NCI-H2107 treated with DMSO at 0.1 percent for 48 hours (cell line): ENCODE measurements at regions not wholly inside any gene's neighbourhood (a gene's known extent, or its start where the extent isn't known, plus 50 kb on each side); places are given as distances from the start of the nearest gene placed in this dataset.

ENCODE experiments used
- DNase-seq: peaks from one replicate; lab custom pipeline; 2025; ENCODE audit not compliant: unreplicated experiment; lab: John Stamatoyannopoulos, UW

DNA sequence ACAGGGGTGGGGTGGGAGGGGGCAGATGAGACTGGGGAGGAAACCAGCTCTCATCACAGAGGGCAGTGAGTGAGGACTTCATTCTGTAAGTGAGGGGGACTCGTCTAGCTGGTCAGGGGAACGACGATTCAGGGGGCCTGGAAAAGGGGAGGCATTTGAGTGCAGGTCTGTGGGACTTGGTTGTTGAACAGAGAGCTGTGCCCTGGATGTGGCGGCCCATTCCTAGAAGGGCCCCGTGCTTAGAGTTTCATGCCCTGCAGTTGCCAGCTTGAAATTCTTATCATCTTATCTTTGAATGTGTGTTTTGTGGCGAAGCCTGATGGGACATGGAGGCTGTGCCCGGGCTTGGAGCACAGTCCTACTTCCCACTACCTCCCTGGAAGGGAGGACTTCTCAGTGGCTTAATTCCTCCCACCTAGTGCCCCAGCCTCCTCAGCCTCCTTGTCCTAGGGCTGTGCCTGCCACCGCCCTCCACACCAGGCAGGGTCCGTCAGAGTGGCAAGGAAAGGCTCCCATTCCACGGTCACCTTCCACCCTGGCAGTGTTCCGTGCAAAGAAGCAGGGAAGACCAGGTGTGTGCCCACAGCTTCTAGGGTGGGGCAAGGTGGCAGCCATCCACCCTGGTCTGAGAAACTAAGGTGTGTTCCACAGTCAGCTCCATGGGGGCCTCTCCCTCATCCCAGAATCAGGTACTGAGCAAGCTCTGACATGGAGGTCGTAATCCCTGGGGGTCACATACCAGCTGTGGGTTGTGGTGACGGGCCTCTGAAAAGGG, 59.7 kb upstream of the LMO1 start:
- DNase-seq: no peak

DNA sequence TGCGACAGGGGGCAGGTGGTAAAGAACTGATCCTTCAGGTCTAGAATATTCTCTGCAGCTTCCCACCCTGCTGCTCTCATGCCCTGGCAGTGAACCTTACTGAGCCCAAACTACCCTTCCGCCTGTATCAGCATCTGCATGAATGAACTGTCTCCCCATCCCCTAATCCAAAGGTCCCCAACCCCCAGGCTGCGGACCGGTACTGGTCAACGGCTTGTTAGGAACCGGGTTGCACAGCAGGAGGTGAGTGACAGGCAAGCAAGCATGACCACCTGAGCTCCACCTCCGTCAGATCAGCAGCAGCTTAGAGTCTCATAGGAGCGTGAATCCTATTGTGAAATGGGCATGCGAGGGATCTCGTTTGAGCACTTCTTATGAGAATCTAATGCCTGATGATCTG, 58.2 kb upstream of the LMO1 start:
- DNase-seq: no peak

DNA sequence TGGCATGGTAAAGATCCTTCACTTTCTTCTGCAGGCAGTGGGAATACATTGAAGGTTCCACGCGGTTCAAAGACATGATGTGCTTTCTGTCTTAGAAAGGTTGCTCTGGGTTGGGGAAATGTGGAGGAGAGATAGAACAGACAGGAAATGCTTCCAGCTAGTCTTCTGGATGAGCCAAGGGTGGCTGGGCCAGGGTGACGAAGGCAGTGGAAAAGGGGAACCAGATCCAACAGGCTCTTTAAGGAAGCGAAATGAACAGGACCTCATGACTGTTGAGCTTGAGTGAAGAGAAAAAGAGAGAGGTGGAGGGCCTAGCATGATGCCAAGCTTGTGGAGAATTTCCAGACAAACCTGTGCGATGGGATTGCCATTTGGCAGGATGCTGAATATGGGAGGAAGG, 56.4 kb upstream of the LMO1 start:
- DNase-seq: no peak

DNA sequence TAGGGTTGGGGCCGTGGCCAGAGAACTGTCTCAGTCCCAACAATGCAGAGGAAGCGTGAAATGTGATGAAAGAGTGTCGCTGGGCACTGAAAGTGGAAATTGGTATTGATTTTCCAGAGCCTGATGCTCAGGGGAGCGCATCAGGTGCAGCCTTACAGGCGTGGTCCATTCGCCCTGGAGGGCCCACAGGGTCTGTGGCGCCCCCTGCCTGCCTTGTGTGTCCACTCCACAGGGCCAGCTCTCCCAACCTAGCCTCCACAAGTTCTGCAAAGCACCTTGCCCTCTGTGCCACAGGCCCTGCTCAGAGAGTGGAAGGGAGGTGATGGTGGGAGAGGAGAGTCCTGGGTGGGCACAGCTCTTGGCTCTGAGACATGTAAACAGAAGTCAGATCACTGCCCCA, 54.9 kb upstream of the LMO1 start:
- peak; percentile 6 for DNase-seq

DNA sequence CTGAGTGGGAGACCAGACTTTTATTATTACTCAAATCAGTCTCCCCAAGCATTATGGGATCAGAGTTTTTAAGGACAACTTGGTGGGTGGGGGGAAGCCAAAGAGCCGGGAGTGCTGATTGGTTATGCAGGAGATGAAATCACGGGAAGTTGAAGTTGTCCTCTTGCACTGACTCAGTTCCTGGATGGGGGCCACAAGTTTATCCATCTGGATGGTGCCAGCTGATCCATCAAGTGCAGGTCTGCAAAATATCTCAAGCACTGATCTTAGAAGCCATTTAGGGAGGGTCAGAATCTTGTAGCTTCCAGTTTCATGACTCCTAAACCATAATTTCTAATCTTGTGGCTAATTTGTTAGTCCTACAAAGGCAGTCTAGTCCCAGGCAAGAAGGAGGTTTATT, 53.5 kb upstream of the LMO1 start:
- no peak for DNase-seq

DNA sequence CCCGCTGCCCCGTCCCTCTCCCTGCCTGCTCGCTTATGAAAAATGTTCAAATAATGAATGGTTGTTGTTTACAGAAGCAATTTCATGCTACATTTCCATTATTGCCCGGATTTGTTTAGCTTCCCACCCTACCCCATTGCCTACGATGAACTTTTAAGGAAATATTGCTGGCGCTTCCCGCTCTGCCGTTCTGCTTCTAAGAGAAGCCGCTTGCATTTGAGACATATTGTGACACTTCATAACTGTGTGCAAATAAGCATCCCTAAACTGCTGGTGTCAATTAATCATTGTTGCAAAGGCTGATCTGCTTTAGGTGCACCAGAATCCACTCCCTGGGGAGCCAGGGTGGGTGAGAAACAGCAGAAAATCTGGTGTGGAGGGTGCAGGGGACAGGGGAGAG, 52.3 kb upstream of the LMO1 start:
- DNase-seq: no peak

DNA sequence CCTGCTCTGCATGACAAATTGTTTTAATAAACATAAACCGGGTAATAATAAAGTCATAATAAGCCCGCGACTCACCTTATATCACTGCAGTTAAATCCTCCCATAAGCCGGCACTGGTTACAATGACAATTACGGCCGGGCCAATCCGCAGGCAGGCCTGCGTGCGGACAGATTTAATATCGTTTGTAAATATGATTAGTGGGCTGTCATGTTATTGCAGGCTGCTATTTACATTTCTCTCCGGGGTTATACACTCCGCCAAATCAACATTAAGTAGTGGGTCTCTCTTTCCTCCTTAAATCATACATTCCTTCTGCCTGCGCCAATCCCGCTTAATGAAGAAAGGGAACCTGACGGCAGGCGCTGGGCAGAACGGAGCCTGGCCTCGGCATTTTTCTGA, 51.8 kb upstream of the LMO1 start:
- no peak for DNase-seq

DNA sequence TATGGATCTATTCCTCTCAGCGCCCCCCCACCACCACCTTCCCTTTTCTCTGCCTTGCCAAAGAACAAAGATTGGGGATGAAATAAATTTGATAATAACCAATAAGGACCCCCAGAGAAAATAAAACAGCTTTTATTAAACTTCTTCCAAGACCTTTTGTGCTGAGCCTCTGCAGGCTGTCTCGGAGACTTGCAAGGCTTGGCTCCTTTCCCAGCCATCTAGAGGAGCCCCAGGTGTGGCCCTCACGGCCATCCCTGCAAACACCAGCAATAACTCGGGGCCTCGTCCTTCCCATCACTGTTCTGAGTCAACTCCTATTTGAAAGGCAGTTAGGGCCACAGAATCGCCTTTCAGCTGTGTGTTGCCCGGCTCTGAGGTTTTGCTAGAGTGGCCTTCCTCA, 51.2 kb upstream of the LMO1 start:
- DNase-seq: peak; percentile 67

DNA sequence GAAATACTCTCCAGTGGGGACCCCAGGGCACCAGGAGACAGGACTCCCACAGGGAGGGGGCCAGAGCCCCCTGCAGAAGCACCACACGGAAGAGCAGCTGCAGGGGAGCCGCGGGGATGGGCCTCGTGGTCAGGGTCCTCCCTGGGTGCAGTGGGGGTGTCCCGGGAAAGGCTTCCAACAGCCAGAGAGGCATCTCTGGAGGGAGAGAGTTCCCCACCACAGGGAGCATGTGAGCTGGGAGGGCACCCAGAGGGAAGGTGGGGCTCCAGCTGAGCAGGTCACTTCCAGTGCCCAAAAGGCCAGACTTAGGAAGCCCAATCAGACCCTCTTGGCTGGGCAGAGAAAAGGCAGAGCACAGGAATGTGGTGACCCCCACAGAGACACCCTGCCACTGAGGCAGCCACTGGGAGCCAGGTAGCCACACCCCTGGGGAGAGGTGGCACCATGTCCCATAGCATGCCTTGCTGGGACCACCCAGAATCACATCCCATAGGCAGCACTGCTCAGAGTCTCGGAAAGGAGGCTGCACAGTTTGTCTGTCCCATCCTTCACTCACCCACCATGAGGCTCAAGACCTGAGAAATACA, 49.9 kb upstream of the LMO1 start:
- no peak for DNase-seq
